Right lobe of liver (tissue), 6 donors: ENCODE measurements at regions not wholly inside any gene's neighbourhood (a gene's known extent, or its start where the extent isn't known, plus 50 kb on each side); places are given as distances from the start of the nearest gene placed in this dataset.
A peak's percentile ranks its signal among the peaks of the same experiment; 100 is the strongest.
"Not testable (repeated sequence)": the region's sequence is repeated elsewhere in the genome, so short reads cannot be mapped to it uniquely, and the experiment has no call there.

Source experiments
- ATAC-seq, 4 donors: fragments of 200-7000 bp; cut with Tn5 transposase; one replicate each; pipeline ENCODE4 v1.9.1; 2020; ENCODE audit warnings: mild to moderate bottlenecking in 4 of 4, moderate library complexity in 4 of 4
- DNase-seq, 3 donors: peaks; one replicate each; pipeline ENCODE4 v3.0.0-alpha.2; 2020
- H3K27ac ChIP-seq, 3 donors: fragments of 200-600 bp; one replicate each; pipeline ENCODE4 v1.8.0; 2022
- H3K27me3 ChIP-seq, 2 donors: fragments of 200-600 bp; one replicate each; pipeline ENCODE4 v1.8.0; 2022
- H3K36me3 ChIP-seq, 4 donors: fragments of 200-600 bp; sonication (generic) in 1 of 4; one replicate each; pipeline versions ENCODE4 v1.5.1 to v1.8.0; 2017 to 2022; ENCODE audit warnings: control low read depth in 1 of 4
- H3K4me1 ChIP-seq, 4 donors: fragments of 200-600 bp; sonication (generic) in 1 of 4; one replicate each; pipeline versions ENCODE4 v1.5.1 to v1.8.0; 2017 to 2022; ENCODE audit warnings: control low read depth in 1 of 4
- H3K4me3 ChIP-seq, 3 donors: fragments of 200-600 bp; one replicate each; pipeline ENCODE4 v1.8.0; 2022
- H3K9me3 ChIP-seq, 4 donors: fragments of 200-600 bp; sonication (generic) in 1 of 4; one replicate each; pipeline versions ENCODE4 v1.5.1 to v1.8.0; 2017 to 2022; ENCODE audit warnings: control low read depth in 1 of 4
- POLR2A ChIP-seq: fragments of 450-650 bp; IDR thresholded peaks from one replicate; pipeline ENCODE4 v1.6.1; 2017; ENCODE audit warnings: antibody characterized with exemption, mild to moderate bottlenecking
- WGBS: methylation state at CpG from one replicate; pipeline ENCODE4 v1.1.6; 2018; ENCODE audit warnings: low coverage, low lambda C conversion rate; ENCODE audit not compliant: insufficient coverage; ENCODE audit errors: missing lambda C conversion rate; 5-methylcytosine and 5-hydroxymethylcytosine counted together
- intact Hi-C, 2 donors: fragments of 100-400 bp; cut with DNase I; formaldehyde crosslinking; loops; one replicate each; pipeline versions ENCODE4 v1.11.2 to v1.14.1; 2022
- TF ChIP-seq, protein P1 (sequence below), 4 donors: fragments of 200-600 bp in 3 of 4; fragments of 450-650 bp in 1 of 4; IDR thresholded peaks; one replicate each; pipeline versions ENCODE4 v1.5.1 to v1.8.0; 2016 to 2022; ENCODE audit warnings: antibody characterized with exemption in 4 of 4, mild to moderate bottlenecking in 2 of 4
- donor health status: DM: no; HTN: yes; CAD: no.
- donor health status: DM: no; HTN: no; CAD: no.
- donor health status: DM: no; HTN: no; CAD: no.
- donor health status: DM: no; HTN: yes; CAD: no.
- donor health status: DM: no; HTN: yes; CAD: no.

- WGBS = 77% methylated on average over 3 of the region's 3 CpGs
These were observed 587.3 kb upstream of the SPRY2 start for GRCh38 chr13:80928241-80928640.

GRCh38 chr13:80926024-80926423, 585.1 kb upstream of the SPRY2 start:
- H3K36me3 ChIP-seq, DNase-seq, H3K9me3 ChIP-seq, intact Hi-C loops, H3K4me3 ChIP-seq, H3K27ac ChIP-seq, H3K4me1 ChIP-seq, H3K27me3 ChIP-seq, ATAC-seq: not testable (repeated sequence)
- whole genome bisulfite sequencing = 70% methylated on average over 3 of the region's 3 CpGs

More at GRCh38 chr13:80928241-80928640, 587.3 kb upstream of the SPRY2 start:
- Histone ChIP-seq H3K4me3 (no peak overlapping the region), H3K27ac (no peak overlapping the region), H3K9me3 (no peaks in the 10 kb centered on the region), H3K36me3 (no peaks in the 10 kb centered on the region), H3K27me3 (no peaks in the 10 kb centered on the region), H3K4me1 (no peaks in the 10 kb centered on the region)
- TF ChIP-seq POLR2A = no peak
- TF ChIP-seq, protein P1, sequence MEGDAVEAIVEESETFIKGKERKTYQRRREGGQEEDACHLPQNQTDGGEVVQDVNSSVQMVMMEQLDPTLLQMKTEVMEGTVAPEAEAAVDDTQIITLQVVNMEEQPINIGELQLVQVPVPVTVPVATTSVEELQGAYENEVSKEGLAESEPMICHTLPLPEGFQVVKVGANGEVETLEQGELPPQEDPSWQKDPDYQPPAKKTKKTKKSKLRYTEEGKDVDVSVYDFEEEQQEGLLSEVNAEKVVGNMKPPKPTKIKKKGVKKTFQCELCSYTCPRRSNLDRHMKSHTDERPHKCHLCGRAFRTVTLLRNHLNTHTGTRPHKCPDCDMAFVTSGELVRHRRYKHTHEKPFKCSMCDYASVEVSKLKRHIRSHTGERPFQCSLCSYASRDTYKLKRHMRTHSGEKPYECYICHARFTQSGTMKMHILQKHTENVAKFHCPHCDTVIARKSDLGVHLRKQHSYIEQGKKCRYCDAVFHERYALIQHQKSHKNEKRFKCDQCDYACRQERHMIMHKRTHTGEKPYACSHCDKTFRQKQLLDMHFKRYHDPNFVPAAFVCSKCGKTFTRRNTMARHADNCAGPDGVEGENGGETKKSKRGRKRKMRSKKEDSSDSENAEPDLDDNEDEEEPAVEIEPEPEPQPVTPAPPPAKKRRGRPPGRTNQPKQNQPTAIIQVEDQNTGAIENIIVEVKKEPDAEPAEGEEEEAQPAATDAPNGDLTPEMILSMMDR (IDR thresholded peaks at IDR 0.05) = no peak
- DNase-seq (no peak), ATAC-seq (no peak)
- intact Hi-C loops = no loop called here

DNA sequence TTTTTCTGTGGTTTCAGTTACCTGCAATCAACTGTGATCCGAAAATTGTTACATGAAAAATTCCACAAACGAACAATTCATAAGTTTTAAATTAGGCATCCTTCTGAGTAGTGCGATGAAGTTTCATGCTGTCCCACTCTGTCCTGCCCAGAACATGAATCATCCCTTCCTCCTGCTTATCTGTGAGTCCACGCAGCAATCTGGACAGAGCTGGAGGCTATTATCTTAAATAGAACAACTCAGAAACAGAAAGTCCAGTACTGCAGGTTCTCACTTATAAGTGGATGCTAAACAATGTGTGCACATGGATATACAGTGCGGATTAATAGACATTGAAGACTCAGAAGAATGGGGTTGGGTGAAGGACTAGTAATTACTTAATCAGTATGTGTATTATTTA, 583.7 kb upstream of the SPRY2 start:
- H3K9me3 ChIP-seq = no peaks in the 10 kb centered on the region
- no peaks in the 10 kb centered on the region for H3K27me3 ChIP-seq
- no peak overlapping the region for H3K27ac ChIP-seq
- no peaks in the 10 kb centered on the region for H3K36me3 ChIP-seq
- ATAC-seq = peak in 1 of 4 donors; percentile 62
- intact Hi-C loops = no loop called here
- DNase-seq = no peak
- no peak overlapping the region for H3K4me3 ChIP-seq
- TF ChIP-seq, protein P1 (IDR thresholded peaks at IDR 0.05) = no peak
- no peak for TF ChIP-seq POLR2A
- no peaks in the 10 kb centered on the region for H3K4me1 ChIP-seq
- 58% methylated on average over 5 of the region's 5 CpGs for WGBS

- Histone ChIP-seq H3K9me3 (no peaks in the 10 kb centered on the region), H3K4me1 (no peaks in the 10 kb centered on the region), H3K27me3 (no peaks in the 10 kb centered on the region), H3K36me3 (no peaks in the 10 kb centered on the region), H3K27ac (no peak overlapping the region), H3K4me3 (no peak overlapping the region)
- TF ChIP-seq POLR2A = no peak
- TF ChIP-seq, protein P1 (IDR thresholded peaks at IDR 0.05) = peak in 2 of 4 donors; percentile 10 to 25
- intact Hi-C loops = no loop called here
- ATAC-seq = no peak
- DNase-seq = no peak
- WGBS = 81% methylated on average over 3 of the region's 3 CpGs
These were observed 583.0 kb upstream of the SPRY2 start for GRCh38 chr13:80923907-80924306.

GRCh38 chr13:80921971-80922370, 581.0 kb upstream of the SPRY2 start:
- WGBS = 81% methylated on average over 2 of the region's 2 CpGs
- H3K36me3 ChIP-seq = no peaks in the 10 kb centered on the region
- no peak overlapping the region for H3K27ac ChIP-seq
- no peaks in the 10 kb centered on the region for H3K27me3 ChIP-seq
- no peak for DNase-seq
- no peak for TF ChIP-seq POLR2A
- TF ChIP-seq, protein P1 (IDR thresholded peaks at IDR 0.05) = no peak
- H3K4me1 ChIP-seq = no peaks in the 10 kb centered on the region
- intact Hi-C loops = no loop called here
- H3K4me3 ChIP-seq = no peak overlapping the region
- H3K9me3 ChIP-seq = no peaks in the 10 kb centered on the region
- no peak for ATAC-seq
